Jurkat, Clone E6-1 (cell line): ENCODE measurements at regions not wholly inside any gene's neighbourhood (a gene's known extent, or its start where the extent isn't known, plus 50 kb on each side); places are given as distances from the start of the nearest gene placed in this dataset.
"Not testable (repeated sequence)": the region's sequence is repeated elsewhere in the genome, so short reads cannot be mapped to it uniquely, and the experiment has no call there.

Experiments
- DNase-seq: peaks from one replicate; pipeline ENCODE4 v3.0.0-alpha.2; 2011; ENCODE audit warnings: low read depth, low spot score
- H3K4me3 ChIP-seq: 2 replicates; pipeline ENCODE4 v1.5.1; 2011; ENCODE audit warnings: mild to moderate bottlenecking, low read length, control low read depth, moderate library complexity

DNA sequence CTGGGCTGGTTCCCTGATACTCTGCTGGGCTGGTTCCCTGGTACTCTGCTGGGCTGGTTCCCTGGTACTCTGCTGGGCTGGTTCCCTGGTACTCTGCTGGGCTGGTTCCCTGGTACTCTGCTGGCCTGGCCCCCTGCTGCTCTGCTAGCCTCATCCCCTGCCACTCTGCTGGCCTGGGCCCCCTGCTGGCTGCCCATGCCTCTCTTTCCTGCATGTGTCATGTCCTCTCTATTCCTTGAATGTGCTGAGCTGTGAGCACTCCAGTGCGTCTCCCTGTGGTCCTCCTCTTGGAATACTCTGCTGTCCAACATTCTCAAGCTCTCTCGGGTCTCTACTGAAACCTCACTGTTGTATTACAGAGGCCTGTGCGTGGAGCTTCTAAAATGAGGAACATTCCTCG, 216.3 kb downstream of the RNF144A start:
- DNase-seq = no peak

DNA sequence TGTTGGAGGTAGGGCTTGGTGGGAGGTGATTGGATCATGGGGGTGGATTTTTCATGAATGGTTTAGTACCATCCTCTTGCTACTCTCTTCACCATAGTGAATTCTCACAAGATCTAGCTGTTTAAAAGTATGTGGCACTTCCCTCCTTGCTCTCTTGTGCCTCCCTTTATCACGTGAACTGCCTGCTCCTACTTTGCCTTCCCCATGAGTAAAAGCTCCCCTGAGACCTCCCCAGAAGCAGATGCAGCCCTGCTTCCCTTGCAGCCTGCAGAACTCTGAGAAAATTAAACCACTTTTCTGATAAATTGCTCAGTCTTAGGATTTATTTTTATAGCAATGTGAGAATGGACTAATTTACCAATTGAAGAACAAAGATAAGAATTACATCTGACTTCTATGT, 223.1 kb downstream of the RNF144A start:
- DNase-seq = no peak
- H3K4me3 ChIP-seq = no peak overlapping the region

More for the DNA sequence above, 216.3 kb downstream of the RNF144A start:
- H3K4me3 ChIP-seq = no peak overlapping the region

DNA sequence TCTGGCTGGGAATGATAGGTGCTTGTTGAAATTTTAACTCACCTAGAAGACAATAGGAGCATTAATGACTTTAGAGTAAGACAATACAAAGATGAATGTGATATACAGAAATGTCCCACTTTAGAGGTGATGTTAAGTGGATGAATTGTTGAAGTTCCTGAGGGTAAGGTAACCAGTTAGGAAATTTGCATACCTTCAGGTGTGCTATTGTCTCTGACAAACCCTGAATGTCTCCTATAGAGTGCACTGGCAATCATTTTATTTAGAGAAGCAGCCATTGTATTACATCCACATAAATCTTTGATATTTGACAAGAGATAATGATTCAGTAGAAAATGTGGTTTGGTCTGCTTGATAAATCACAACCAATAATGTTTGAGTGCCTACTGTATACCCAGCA, 228.5 kb downstream of the RNF144A start:
- DNase-seq = no peak
- no peak overlapping the region for H3K4me3 ChIP-seq

DNA sequence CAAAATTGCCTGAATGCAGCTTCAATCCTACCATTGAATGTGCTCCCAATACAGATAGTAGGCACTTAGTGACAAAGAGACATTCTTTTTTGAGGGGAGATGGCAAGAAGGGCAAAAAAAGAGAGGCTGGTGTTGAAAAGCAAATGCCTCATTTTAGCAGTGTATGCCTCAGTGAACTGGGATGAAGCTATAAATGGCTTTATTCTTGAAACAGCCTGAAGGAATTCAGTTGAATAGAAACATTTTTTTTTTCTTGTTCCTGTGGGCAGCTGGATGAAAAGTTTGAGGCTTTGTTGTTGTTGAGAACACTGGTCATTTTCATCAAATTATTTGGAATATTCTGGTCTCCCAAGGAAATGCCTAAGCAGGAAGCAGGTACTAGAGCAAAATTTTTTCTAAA, 228.9 kb downstream of the RNF144A start:
- DNase-seq = no peak

DNA sequence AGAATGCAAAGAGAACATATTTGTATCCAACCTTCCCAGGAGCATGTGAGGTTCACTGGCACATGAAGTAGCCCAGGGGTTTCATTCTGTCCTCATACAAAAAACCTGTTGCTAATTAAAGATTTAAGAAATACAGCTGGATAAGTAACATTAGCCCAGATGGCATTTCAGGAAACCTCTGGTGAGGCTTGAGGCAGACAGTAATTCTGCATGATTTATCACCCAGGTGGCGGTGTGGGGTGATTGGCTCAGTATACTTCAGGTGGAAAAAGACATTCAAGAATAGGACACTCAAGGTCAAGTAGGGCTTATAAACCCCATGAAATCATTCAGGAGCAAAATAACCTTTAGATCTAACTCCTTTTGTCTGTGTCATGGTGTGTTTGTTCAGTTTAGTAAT, 237.4 kb downstream of the RNF144A start:
- H3K4me3 ChIP-seq = no peak overlapping the region
- no peak for DNase-seq

More for the DNA sequence above, 228.9 kb downstream of the RNF144A start:
- H3K4me3 ChIP-seq = no peak overlapping the region

DNA sequence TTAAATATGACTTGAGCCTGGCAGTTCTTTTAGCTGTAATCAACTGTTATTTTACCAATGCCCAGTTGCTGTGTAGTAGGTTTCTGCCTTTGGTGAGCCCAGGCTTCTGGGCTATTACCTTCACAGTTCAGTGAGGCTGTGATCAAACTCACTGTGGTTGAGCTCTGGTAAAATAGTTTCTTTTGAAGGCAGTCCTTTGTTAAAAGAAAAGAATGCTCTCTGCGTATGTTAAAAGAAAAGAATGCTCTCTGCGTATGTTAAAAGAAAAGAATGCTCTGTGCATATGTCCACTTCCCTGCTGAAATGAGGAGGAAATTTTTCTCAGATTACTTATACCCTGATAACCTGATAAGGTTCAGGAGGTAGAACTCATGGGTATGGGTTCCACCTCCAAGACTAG, 244.3 kb downstream of the RNF144A start:
- no peak for DNase-seq
- no peak overlapping the region for H3K4me3 ChIP-seq

DNA sequence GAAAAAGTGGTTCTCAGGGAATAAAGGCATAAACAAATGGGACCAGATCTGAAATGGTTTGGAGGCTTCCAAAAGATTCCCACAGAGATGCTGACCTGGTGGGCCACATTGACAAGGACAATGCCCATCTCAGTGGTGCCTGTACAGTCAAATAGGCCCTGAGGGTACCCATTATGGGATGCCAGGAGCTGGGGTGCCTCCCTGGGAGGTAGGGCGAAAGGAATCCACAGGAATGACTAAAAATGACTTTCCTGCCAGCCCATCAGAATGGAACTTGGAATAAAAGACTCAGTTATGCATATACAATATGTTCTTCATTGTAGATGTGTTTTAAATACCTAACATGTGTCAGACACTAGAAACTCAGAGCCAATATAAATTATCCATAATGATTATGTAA, 248.5 kb downstream of the RNF144A start:
- DNase-seq = no peak
- no peak overlapping the region for H3K4me3 ChIP-seq

DNA sequence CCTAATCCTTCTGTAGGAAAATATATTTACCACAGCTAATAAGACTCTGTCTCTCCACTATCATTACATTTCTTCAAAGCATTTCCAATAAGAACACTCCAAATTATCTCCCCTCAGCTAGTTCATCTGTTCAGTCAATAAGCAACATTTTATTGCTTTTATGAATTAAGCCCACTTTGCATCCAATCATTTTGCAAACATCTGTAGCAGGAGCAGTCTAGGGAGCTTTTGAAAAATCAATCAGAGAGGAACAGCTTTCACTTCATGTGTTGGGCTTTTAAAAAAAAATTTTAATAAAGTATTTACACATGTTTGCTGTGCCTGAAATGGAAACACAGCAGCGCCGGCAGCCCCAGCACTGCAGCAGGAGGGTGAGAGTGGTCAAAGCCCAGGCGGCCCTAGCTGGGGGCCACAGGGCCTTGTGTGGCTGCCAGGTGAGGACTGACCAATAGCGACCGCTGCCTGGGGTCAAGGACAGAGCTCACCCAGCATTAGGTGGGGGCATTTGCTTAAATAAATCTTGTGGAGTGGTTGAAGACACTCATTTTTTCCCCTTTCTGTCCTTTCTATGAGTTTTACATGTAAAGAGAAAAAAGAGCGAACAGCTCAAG, 250.7 kb downstream of the RNF144A start:
- no peak overlapping the region for H3K4me3 ChIP-seq
- DNase-seq = no peak

DNA sequence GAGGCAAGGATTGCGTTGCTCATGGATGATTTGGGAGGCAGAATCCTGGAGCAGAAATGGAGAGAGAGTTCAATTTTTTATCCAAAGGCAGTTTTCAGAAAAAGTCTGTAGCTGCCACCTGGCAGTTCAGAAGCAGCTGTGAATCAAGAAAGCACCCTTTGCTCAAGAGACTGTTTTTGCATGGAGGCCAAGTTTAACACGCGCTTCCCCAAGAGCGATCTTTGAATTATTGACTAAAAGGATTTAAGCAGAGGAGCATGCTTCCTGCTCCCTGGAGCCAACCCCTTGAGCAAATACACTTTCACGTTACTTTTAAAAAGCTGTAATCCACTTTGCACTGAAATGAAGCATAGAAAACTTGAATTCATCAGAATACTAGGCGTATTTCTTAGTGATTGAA, 252.4 kb downstream of the RNF144A start:
- H3K4me3 ChIP-seq = no peak overlapping the region
- DNase-seq = no peak

DNA sequence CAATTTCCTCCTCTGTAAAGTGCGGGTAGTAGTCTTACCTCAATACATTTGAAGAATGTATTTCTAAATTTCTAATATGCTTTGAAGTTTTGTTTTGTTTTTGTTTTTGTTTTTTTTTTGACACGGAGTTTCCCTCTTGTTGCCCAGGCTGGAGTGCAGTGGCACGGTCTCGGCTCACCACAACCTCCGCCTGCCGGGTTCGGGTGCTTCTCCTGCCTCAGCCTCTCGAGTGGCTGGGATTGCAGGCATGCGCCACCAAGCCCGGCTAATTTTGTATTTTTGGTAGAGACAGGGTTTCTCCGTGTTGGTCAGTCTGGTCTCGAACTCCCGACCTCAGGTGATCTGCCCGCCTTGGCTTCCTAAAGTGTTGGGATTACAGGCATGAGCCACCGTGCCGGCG, 261.8 kb downstream of the RNF144A start:
- not testable (repeated sequence) for DNase-seq, H3K4me3 ChIP-seq

DNA sequence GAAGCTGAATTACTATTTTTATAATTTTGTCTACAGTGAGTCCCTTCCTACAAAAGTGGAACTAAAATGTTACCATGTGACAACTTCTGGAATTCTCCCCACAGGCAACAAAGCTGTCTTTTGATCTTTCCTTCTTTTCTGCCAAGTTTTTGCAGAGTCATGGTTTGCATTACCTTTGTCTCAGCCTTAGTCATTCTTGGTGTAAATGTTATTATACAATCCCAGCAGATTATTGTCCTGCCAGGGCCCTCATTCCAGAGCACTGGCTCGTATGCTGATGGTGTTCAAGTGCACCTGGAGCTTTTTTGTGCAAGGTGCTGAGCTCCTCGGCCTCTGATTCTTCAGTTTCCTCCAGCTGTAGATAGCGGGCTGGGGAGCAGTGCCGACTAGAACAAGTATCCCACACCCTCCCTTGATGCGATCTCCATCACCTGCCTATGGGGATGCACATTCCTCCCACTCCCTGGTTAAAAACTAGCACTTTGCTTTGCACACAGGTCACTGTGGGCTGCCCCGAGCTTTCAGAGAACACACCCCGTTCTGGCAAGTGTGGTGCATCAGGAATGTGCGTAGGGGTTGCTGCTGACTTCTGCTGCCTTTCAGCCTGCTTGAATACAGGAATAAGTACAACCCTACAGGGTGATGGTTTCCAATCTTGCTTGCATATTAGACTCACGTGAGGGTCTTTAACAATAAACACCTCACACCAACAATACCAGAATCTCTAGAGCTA, 263.6 kb downstream of the RNF144A start:
- no peak for DNase-seq
- no peak overlapping the region for H3K4me3 ChIP-seq

DNA sequence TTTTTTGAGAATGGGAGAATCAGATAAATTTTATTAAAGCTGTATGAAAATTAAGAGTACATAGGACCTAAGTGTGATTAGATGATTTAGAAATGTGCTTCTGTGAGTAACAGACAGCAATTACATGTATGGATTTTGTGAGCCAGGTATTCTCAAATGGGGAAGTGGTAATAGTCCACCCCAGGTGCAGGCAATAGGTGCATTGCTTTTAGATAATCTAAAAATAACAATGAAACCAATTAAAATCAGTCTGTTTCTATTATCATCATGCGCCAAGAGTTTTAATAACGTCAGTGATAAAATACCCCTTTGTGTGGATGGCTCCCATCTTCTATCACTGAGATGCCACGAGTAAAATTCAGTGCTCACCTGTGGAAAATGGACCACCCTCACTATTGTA, 265.3 kb downstream of the RNF144A start:
- no peak for DNase-seq
- H3K4me3 ChIP-seq = no peak overlapping the region

DNA sequence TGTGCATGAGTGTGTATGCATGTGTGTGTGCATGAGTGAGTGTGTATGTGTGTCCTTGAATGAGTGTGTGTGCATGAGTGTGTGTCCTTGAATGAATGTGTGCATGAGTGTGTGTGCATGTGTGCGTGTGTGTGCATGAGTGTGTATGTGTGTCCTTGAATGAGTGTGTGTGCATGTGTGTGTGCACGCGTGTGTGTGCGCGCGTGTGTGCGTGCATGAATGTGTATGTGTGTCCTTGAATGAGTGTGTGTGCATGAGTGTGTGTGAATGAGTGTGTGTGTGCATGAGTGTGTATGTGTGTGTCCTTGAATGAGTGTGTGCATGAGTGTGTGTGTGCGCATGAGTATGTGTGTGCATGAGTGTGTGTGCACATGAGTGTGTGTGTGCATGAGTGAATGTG, 271.9 kb downstream of the RNF144A start:
- DNase-seq = no peak
- H3K4me3 ChIP-seq = no peak overlapping the region

DNA sequence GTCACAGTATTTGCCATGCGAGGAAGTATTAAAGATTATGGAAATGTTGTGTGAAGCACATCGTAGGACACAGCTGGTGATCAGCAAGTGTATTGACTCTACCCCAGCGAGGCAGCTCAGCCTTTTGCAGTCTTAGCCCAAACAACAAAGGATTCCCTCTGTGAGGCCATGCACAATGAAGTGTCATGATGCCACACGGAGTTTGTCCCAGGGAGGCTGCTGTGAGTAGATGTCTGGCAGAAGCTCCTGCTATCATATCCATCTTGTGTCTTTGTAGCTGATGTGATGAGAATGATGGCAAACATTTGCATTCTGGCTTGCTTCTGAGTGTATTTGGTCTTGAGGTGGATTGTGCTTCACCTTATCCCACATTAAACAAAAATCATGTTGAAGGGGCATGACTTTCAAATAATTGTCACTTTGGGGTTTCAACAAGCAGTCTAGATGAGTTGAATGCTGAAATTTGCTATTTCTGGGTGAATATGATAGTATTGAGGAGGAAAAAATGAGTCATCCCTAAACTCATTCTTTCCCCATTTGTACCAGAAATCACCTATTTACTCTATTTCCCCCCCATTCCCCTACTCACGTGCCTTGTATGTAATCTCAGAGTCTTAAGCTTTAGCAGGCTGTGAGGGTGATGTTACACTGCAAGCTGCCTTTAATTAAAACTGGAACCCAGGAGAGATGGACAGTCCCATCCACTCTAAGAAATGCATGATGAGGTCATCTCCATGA, 273.5 kb downstream of the RNF144A start:
- DNase-seq = no peak
- no peak overlapping the region for H3K4me3 ChIP-seq

DNA sequence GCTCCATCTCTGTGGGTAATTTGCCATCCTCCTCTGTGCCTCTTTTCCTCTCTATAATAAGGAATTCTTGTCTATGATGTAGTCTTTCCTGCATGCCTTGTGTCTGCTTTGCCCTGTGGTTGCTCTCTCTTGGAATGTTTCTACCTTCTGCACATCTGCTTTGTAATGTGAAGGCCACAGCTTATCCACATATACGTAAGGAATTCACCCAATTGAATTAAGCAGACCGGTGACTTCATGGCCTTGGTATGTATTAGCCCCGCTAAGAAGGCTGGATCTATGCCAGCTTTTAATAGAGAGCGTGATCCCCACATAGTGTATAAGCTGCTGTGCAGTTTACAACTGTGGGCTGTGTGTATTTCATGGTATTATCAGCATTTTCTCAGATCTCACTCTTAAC, 274.7 kb downstream of the RNF144A start:
- H3K4me3 ChIP-seq = no peak overlapping the region
- no peak for DNase-seq

DNA sequence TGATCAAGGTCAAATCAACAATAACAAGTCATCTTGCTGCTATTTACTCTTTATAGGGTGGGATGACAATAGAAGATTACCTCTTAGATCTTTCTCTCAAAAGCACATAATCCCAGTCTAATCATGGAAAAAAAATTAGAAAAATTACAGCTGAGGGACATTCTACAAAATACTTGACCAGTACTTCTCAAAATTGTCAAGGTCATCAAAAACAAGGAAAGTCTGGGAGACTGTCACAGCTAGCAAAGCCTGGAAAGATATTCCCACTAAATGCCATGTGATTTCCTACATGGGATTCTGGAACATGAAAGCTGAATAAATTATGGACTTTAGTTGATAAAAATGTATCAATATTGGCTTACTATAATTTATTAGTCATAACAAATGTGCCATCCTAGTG, 276.2 kb downstream of the RNF144A start:
- no peak for DNase-seq
- no peak overlapping the region for H3K4me3 ChIP-seq

DNA sequence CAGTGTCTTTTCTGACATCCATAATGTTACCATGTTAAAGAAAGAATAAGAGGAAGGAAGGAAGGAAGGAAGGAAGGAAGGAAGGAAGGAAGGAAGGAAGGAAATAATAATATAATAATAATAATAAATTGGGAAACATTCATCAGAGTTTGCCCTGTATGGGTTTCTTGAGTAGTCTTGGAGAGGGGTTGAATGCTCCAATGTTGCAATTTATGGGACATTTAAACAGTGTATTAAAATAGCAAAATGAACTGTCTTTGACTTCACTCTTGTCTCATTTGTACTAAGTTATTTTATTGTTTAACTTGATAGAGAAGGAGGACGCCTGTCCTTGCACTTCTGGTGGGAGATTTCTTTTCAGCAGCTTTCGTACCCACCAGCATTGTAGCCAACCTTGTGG, 277.7 kb downstream of the RNF144A start:
- DNase-seq = no peak

DNA sequence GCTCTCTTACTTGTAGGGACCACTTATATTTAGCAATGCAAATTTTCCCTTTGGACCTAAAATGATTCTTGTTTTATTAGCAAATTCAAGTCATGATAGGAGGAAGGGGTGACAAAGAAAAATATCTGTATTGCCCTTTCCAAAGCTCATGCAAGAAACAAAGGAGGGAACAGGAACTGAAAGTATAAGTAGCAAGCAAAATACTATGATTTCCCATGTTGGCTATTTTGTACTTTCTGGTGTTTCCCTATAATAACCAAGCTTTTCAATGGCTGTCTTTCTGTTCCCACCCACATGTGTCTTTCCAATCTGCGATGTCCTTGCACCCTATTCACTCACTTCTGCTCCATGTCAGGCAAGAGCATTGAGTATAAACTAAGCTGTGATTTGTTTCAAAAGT, 279.7 kb downstream of the RNF144A start:
- no peak for DNase-seq
- no peak overlapping the region for H3K4me3 ChIP-seq

More for the DNA sequence above, 277.7 kb downstream of the RNF144A start:
- no peak overlapping the region for H3K4me3 ChIP-seq

DNA sequence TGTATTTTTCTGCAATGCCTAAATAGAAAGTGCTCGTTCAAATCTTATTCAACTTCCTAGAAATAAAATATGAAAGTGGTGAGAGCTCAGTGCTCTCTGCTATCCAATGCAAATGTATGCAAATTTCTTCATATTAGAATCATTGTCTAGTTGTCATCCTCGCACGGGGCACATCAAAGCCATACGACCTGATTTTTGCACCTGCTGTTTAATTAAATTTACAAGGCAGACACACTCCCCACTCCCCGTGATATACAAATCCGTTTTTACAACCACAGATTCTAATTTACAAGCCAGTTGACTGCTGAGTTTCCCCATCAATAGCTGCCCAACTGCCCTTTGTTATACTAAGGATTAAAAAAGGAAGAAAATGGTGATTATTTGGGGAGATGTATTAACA, 284.6 kb downstream of the RNF144A start:
- H3K4me3 ChIP-seq = no peak overlapping the region
- DNase-seq = no peak

DNA sequence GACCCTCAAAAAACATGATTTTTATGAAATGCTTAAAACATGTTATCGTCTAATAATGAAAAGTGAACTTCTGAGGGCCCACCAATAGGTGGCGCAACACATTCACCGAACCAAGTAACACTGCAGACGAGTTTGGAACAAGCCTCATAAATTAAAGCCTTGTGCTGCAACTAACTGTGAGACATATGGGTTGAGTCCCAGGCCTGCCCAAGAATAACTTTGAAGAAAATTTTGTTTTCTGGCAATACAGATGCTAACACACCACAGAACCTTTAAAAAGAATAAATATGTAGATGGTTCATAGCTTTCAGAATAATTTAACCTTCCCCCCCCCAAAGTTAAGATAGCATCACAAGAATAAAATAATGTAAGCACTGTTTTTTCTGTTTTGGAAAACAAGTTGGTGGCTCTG, 285.9 kb downstream of the RNF144A start:
- peak; percentile 51 for DNase-seq
- H3K4me3 ChIP-seq = no peak overlapping the region
